ENCODE measurements at regions not wholly inside any gene's neighbourhood (a gene's known extent, or its start where the extent isn't known, plus 50 kb on each side); places are given as distances from the start of the nearest gene placed in this dataset.

- FAIRE-seq (peak; percentile 78), DNase-seq (ENCODE audit: low read depth, low spot score) (no peak)
- Histone ChIP-seq H3K9ac (ENCODE audit: control insufficient read depth, extremely low read depth, insufficient read depth, low read length) (no peak overlapping the region), H3K27ac (ENCODE audit: control insufficient read depth, insufficient read depth, low read length) (no peak overlapping the region), H4K20me1 (ENCODE audit: control insufficient read depth, extremely low read depth, insufficient read depth, low read length) (no peaks in the 10 kb centered on the region), H3K27me3 (ENCODE audit: control insufficient read depth, extremely low read depth, insufficient read depth, low read length) (no peaks in the 10 kb centered on the region), H3K9me3 (ENCODE audit: control insufficient read depth, low read depth, low read length) (no peaks in the 10 kb centered on the region), H3K4me2 (ENCODE audit: control insufficient read depth, extremely low read depth, insufficient read depth, low read depth, low read length) (no peak overlapping the region), H3K79me2 (ENCODE audit: control insufficient read depth, insufficient read depth, low read length) (no peaks in the 10 kb centered on the region), H3K36me3 (ENCODE audit: control insufficient read depth in 2 of 2, extremely low read depth in 1 of 2, insufficient read depth in 2 of 2, low read length in 2 of 2) (no peaks in the 10 kb centered on the region), H3K4me1 (ENCODE audit: control insufficient read depth, extremely low read depth, insufficient read depth, low read length) (peaks cover 31% of the 10 kb centered on the region), H2AFZ (ENCODE audit: control insufficient read depth, low read length) (peak overlapping the region; percentile 47), H3K4me3 (ENCODE audit: control insufficient read depth in 2 of 3, extremely low read depth in 1 of 3, insufficient read depth in 2 of 3, low read depth in 1 of 3, low read length in 3 of 3) (no peak overlapping the region), H3K9me1 (ENCODE audit: control insufficient read depth, extremely low read depth, insufficient read depth, low read length) (no peaks in the 10 kb centered on the region)
- dilution Hi-C loops (cut with MboI; ENCODE audit: extremely low pct_ligation_motif_present, low sequenced_read_pairs): no loop called here
- TF ChIP-seq EZH2 (IDR thresholded peaks at IDR 0.05; ENCODE audit: low read length) (no peak), CTCF (optimal IDR thresholded peaks at IDR 0.05 in 1 of 3, IDR thresholded peaks at IDR 0.05 in 1 of 3, conservative IDR thresholded peaks at IDR 0.05 in 1 of 3; ENCODE audit: extremely low read depth in 1 of 3, insufficient read depth in 2 of 3, low read length in 3 of 3) (peak; percentile 57 to 70 (median 59))
Observed at GRCh38 chr13:60755380-60756163, 358.6 kb downstream of the TDRD3 start.

GRCh38 chr13:60754211-60755090 lies 357.4 kb downstream of the TDRD3 start:
- peaks cover 23% of the 10 kb centered on the region for H3K4me1 ChIP-seq (ENCODE audit: control insufficient read depth, extremely low read depth, insufficient read depth, low read length)
- no peak overlapping the region for H3K27ac ChIP-seq (ENCODE audit: control insufficient read depth, insufficient read depth, low read length)
- DNase-seq (ENCODE audit: low read depth, low spot score) (no peak), FAIRE-seq (no peak)
- H3K9me1 ChIP-seq (ENCODE audit: control insufficient read depth, extremely low read depth, insufficient read depth, low read length): no peaks in the 10 kb centered on the region
- TF ChIP-seq CTCF (optimal IDR thresholded peaks at IDR 0.05 in 1 of 3, IDR thresholded peaks at IDR 0.05 in 1 of 3, conservative IDR thresholded peaks at IDR 0.05 in 1 of 3; ENCODE audit: extremely low read depth in 1 of 3, insufficient read depth in 2 of 3, low read length in 3 of 3) (no peak), EZH2 (IDR thresholded peaks at IDR 0.05; ENCODE audit: low read length) (no peak)
- H3K4me3 ChIP-seq (ENCODE audit: control insufficient read depth in 2 of 3, extremely low read depth in 1 of 3, insufficient read depth in 2 of 3, low read depth in 1 of 3, low read length in 3 of 3): no peak overlapping the region
- no peak overlapping the region for H3K4me2 ChIP-seq (ENCODE audit: control insufficient read depth, extremely low read depth, insufficient read depth, low read depth, low read length)
- H2AFZ ChIP-seq (ENCODE audit: control insufficient read depth, low read length): no peak overlapping the region
- no peaks in the 10 kb centered on the region for H3K9me3 ChIP-seq (ENCODE audit: control insufficient read depth, low read depth, low read length)
- dilution Hi-C loops (cut with MboI; ENCODE audit: extremely low pct_ligation_motif_present, low sequenced_read_pairs): no loop called here
- no peaks in the 10 kb centered on the region for H3K36me3 ChIP-seq (ENCODE audit: control insufficient read depth in 2 of 2, extremely low read depth in 1 of 2, insufficient read depth in 2 of 2, low read length in 2 of 2)
- no peak overlapping the region for H3K9ac ChIP-seq (ENCODE audit: control insufficient read depth, extremely low read depth, insufficient read depth, low read length)
- H3K27me3 ChIP-seq (ENCODE audit: control insufficient read depth, extremely low read depth, insufficient read depth, low read length): no peaks in the 10 kb centered on the region
- H3K79me2 ChIP-seq (ENCODE audit: control insufficient read depth, insufficient read depth, low read length): no peaks in the 10 kb centered on the region
- H4K20me1 ChIP-seq (ENCODE audit: control insufficient read depth, extremely low read depth, insufficient read depth, low read length): no peaks in the 10 kb centered on the region
